ENCODE measurements at regions not wholly inside any gene's neighbourhood (a gene's known extent, or its start where the extent isn't known, plus 50 kb on each side); places are given as distances from the start of the nearest gene placed in this dataset.

DNA sequence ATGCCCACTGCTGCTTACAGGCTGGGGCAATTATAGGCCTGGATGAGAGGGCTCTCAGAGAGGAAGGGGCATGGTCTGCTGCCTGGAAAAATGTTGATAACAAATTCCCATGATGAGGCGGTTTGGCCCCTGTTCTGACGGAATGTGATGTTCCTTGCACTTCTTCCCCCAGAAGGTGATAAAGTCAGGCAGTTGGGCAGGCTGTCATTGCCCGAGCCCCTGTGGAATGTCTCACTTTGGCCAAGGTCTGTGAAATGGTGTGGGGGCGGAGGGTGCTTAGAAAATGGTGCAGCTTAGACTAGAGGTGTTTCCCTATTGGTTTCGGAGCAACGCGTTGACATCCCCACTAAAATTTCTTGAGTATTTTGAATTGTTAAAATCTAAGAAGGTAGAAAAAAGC, 1360.0 kb downstream of the AACS start:
- Histone ChIP-seq H3K27ac (ENCODE audit: low read length) (no peak overlapping the region), H3K9ac (ENCODE audit: low read length) (no peak overlapping the region), H4K20me1 (ENCODE audit: low read length) (no peaks in the 10 kb centered on the region), H3K4me1 (ENCODE audit: insufficient read depth, low read length) (no peaks in the 10 kb centered on the region), H3K9me2 (replicated peaks; ENCODE audit: low read length) (no peaks in the 10 kb centered on the region), H3K4me2 (ENCODE audit: low read length) (no peak overlapping the region), H3K79me2 (ENCODE audit: low read length) (no peaks in the 10 kb centered on the region), H3K9me3 (ENCODE audit: low read length) (no peaks in the 10 kb centered on the region), H3K36me3 (ENCODE audit: low read depth, low read length) (no peaks in the 10 kb centered on the region), H3K4me3 (ENCODE audit: low read length) (no peak overlapping the region), H3F3A (ENCODE audit: low read length, unreplicated experiment) (no peaks in the 10 kb centered on the region), H2AFZ (ENCODE audit: low read length) (no peak overlapping the region), H3K27me3 (ENCODE audit: low read length) (no peaks in the 10 kb centered on the region)
- ChIA-PET POLR2A (ENCODE audit: unreplicated experiment) (no interaction called here), CTCF (no interaction called here)
- TF ChIP-seq, protein P1, sequence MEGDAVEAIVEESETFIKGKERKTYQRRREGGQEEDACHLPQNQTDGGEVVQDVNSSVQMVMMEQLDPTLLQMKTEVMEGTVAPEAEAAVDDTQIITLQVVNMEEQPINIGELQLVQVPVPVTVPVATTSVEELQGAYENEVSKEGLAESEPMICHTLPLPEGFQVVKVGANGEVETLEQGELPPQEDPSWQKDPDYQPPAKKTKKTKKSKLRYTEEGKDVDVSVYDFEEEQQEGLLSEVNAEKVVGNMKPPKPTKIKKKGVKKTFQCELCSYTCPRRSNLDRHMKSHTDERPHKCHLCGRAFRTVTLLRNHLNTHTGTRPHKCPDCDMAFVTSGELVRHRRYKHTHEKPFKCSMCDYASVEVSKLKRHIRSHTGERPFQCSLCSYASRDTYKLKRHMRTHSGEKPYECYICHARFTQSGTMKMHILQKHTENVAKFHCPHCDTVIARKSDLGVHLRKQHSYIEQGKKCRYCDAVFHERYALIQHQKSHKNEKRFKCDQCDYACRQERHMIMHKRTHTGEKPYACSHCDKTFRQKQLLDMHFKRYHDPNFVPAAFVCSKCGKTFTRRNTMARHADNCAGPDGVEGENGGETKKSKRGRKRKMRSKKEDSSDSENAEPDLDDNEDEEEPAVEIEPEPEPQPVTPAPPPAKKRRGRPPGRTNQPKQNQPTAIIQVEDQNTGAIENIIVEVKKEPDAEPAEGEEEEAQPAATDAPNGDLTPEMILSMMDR (conservative IDR thresholded peaks at IDR 0.05; ENCODE audit: low read depth, low read length) = no peak
- TF ChIP-seq EZH2phosphoT487 (IDR thresholded peaks at IDR 0.05; ENCODE audit: borderline replicate concordance, low read length) (no peak), EZH2 (IDR thresholded peaks at IDR 0.05; ENCODE audit: low read length, unreplicated experiment) (no peak)
- DNase-seq (no peak), ATAC-seq (no peak)
- no TSS peak for BruUV-seq (replicated peaks)
- intact Hi-C loops (cut with micrococcal nuclease) = no loop called here

DNA sequence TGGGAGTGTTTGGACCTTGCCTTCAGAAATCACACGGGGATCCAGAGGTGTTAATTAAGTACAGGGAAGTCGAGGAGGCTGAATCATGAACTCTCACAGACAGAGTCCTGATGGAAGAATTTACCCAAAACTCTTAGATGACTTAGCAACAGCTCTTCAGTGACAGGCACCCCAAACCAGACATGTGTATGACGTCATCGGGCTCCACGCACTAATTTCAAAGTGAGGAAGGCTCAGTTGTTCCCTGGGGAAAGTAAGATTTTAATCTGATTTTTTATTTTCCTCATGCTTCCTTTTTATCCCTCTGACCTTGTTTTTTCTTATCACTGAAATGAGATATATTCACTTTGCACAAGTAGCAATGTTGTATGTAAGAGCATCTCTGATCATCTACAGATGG, 1363.5 kb downstream of the AACS start:
- ChIA-PET POLR2A (ENCODE audit: unreplicated experiment) (no interaction called here), CTCF (no interaction called here)
- no TSS peak for BruUV-seq (replicated peaks)
- no peaks in the 10 kb centered on the region for H3K36me3 ChIP-seq (ENCODE audit: low read depth, low read length)
- H3K4me3 ChIP-seq (ENCODE audit: low read length) = no peak overlapping the region
- no peaks in the 10 kb centered on the region for H3F3A ChIP-seq (ENCODE audit: low read length, unreplicated experiment)
- intact Hi-C loops (cut with micrococcal nuclease) = no loop called here
- H3K9me3 ChIP-seq (ENCODE audit: low read length) = no peaks in the 10 kb centered on the region
- H3K4me2 ChIP-seq (ENCODE audit: low read length) = no peak overlapping the region
- no peak overlapping the region for H3K9ac ChIP-seq (ENCODE audit: low read length)
- H4K20me1 ChIP-seq (ENCODE audit: low read length) = no peaks in the 10 kb centered on the region
- H3K27me3 ChIP-seq (ENCODE audit: low read length) = 0 out of 2 replicates have a peak, but pooled peaks cover 7% of the 10 kb centered on the region
- ATAC-seq (no peak), DNase-seq (no peak)
- H3K79me2 ChIP-seq (ENCODE audit: low read length) = no peaks in the 10 kb centered on the region
- H3K4me1 ChIP-seq (ENCODE audit: insufficient read depth, low read length) = no peaks in the 10 kb centered on the region
- no peaks in the 10 kb centered on the region for H3K9me2 ChIP-seq (replicated peaks; ENCODE audit: low read length)
- no peak overlapping the region for H2AFZ ChIP-seq (ENCODE audit: low read length)
- no peak for TF ChIP-seq EZH2 (IDR thresholded peaks at IDR 0.05; ENCODE audit: low read length, unreplicated experiment)
- TF ChIP-seq, protein P1 (conservative IDR thresholded peaks at IDR 0.05; ENCODE audit: low read depth, low read length) = no peak
- TF ChIP-seq EZH2phosphoT487 (IDR thresholded peaks at IDR 0.05; ENCODE audit: borderline replicate concordance, low read length) = no peak
- no peak overlapping the region for H3K27ac ChIP-seq (ENCODE audit: low read length)

DNA sequence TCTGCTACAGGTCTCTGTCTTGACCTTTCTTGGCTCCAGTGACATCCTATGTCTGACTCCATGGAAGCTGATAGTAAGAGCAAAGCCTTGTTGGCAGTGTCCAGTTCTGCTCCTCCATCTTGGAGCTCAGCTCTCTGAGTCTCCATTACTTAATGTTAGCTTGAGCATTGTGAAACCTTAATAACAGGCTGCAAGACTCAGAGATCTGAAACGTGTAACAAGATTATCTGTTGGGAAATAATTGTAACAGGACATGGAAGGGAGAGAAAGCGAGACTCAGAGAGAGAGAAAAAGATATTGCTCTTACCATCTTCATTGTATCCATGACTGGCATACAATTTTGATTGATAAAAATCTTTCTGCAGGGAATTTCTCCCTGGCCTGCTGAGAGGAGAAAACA, 1365.7 kb downstream of the AACS start:
- Histone ChIP-seq H3K9me2 (replicated peaks; ENCODE audit: low read length) (no peaks in the 10 kb centered on the region), H4K20me1 (ENCODE audit: low read length) (no peaks in the 10 kb centered on the region), H2AFZ (ENCODE audit: low read length) (no peak overlapping the region), H3K79me2 (ENCODE audit: low read length) (no peaks in the 10 kb centered on the region), H3K4me1 (ENCODE audit: insufficient read depth, low read length) (no peaks in the 10 kb centered on the region), H3K4me3 (ENCODE audit: low read length) (no peak overlapping the region), H3K9ac (ENCODE audit: low read length) (no peak overlapping the region), H3K4me2 (ENCODE audit: low read length) (no peak overlapping the region), H3K36me3 (ENCODE audit: low read depth, low read length) (no peaks in the 10 kb centered on the region), H3K27ac (ENCODE audit: low read length) (no peak overlapping the region), H3K27me3 (ENCODE audit: low read length) (0 out of 2 replicates have a peak, but pooled peaks cover 7% of the 10 kb centered on the region), H3F3A (ENCODE audit: low read length, unreplicated experiment) (no peaks in the 10 kb centered on the region), H3K9me3 (ENCODE audit: low read length) (no peaks in the 10 kb centered on the region)
- TF ChIP-seq, protein P1 (conservative IDR thresholded peaks at IDR 0.05; ENCODE audit: low read depth, low read length) = no peak
- no peak for TF ChIP-seq EZH2 (IDR thresholded peaks at IDR 0.05; ENCODE audit: low read length, unreplicated experiment)
- no peak for TF ChIP-seq EZH2phosphoT487 (IDR thresholded peaks at IDR 0.05; ENCODE audit: borderline replicate concordance, low read length)
- POLR2A ChIA-PET (ENCODE audit: unreplicated experiment) = no interaction called here
- DNase-seq (no peak), ATAC-seq (no peak)
- BruUV-seq (replicated peaks) = no TSS peak
- CTCF ChIA-PET = no interaction called here
- intact Hi-C loops (cut with micrococcal nuclease) = no loop called here

All from PC-3 (cell line).